ENCODE measurements at regions not wholly inside any gene's neighbourhood (a gene's known extent, or its start where the extent isn't known, plus 50 kb on each side); places are given as distances from the start of the nearest gene placed in this dataset.

DNA sequence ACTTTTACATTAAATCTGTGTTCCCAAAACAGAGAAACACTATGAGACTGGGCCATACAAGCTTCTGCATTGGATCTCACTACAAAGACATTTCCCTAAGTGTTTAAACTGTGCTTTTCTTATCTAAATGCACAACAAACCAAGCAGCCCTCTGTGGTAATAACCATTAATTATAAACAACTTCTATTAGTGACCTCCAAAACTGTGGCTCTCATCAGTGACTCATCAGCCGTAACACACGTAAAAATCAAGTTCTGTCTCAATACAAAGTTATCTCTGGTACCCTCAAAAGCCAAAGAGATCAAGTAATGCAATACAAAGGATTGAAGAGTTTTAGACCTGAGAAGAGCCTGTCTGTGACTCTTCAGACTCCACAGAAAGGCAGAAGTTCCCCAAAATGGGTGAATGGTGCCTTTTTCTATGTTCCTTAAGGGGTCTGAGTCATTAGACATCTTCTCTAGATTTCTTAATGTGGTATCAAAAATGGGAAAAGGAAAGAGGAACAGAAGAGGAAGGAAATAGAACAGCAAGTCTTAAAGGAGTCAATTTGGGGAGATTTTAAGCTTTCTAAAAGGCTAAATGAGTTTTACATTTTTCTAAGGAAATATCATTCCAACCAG, 189.8 kb upstream of the PPP1R2C start:
- Mint-ChIP-seq H3K27me3 (peaks cover 1% of the 10 kb centered on the region), H3K27ac (no peak overlapping the region), H3K36me3 (peaks cover 5% of the 10 kb centered on the region)

DNA sequence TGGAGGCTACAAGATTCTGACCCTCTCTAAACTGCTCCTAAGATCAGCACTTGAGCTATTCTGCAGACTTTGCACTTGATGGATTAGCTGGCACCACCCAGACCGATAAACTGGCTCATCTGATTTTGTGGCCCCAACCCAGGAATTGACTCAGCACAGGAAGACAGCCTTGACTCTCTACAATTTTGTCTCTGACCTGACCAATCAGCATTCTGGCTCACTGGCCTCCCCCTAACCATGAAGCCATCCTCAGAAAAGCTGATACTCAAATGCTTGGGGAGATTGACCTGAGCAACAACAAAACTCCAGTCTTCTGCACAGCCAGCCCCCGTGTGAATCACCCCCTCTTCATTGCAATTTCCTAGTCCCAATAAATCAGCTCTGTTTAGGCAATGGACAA, 195.4 kb upstream of the PPP1R2C start:
- H3K27ac Mint-ChIP-seq = no peak overlapping the region
- no peaks in the 10 kb centered on the region for H3K36me3 Mint-ChIP-seq
- peaks cover 0 to 5% (median 3%) of the 10 kb centered on the region in 3 donors for H3K9me3 Mint-ChIP-seq
- peaks cover 7% of the 10 kb centered on the region for H3K27me3 Mint-ChIP-seq
- H3K4me1 Mint-ChIP-seq = peaks cover 13 to 21% (median 20%) of the 10 kb centered on the region in 3 donors
- H3K4me3 Mint-ChIP-seq = no peak overlapping the region

More for the DNA sequence above, 189.8 kb upstream of the PPP1R2C start:
- H3K9me3 Mint-ChIP-seq = peaks cover 0 to 4% (median 1%) of the 10 kb centered on the region in 3 donors
- no peak overlapping the region for H3K4me3 Mint-ChIP-seq
- peaks cover 8 to 15% (median 9%) of the 10 kb centered on the region in 3 donors for H3K4me1 Mint-ChIP-seq

DNA sequence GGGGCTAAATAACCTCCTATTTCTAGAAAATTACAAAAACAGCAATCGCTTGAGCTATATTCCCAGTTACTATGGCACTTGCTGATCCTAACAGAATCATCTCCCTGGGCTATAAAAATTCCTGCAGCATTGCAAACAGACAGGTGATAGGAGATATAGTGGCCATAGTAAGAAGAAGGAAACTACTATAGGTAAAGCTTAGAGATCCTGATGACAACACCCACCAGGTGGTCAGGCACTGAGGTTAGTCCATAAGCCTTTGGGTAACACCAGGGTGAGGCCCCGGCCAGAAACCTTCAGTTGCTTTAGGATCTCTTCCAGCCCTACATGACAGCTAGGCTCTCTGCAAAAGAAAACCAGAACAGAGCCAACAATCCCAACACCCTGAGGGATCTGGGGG, 197.9 kb upstream of the PPP1R2C start:
- Mint-ChIP-seq H3K4me1 (peaks cover 13 to 24% (median 24%) of the 10 kb centered on the region in 3 donors), H3K4me3 (peak overlapping the region in 1 of 4 donors; percentile 33), H3K27me3 (peaks cover 7% of the 10 kb centered on the region), H3K27ac (no peak overlapping the region), H3K36me3 (no peaks in the 10 kb centered on the region), H3K9me3 (peaks cover 0 to 5% (median 2%) of the 10 kb centered on the region in 3 donors)

DNA sequence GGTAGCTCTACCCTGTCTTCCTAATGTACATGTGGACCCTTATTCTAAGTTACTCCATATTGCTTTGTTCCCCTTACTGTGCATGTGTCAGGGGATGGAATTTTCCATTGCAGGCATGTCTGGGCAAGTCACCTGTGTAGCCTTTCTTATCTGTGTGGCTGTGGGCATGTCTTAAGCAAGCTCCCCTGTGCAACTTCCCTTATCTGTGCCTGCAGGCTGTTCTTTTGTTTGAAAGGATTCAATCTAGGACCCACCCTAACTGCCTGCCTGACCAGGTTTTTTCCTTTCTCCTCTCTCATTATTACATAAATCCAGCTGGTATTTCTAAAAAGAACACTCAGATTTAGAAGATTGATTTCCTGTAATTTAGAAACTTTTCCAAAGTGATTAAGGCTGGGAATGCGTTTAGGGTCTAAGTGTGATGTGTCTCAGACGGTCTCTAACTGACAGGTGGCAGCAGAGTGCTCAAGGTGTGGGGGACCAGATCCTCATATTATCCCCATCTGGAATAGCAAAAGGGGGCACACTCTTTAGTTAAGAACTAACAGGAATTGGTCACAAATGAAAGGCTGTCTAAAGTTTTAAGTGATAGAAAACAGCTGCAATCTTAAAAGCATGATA, 198.9 kb upstream of the PPP1R2C start:
- Mint-ChIP-seq H3K9me3 (peaks cover 0 to 7% (median 2%) of the 10 kb centered on the region in 3 donors), H3K27ac (no peak overlapping the region), H3K4me1 (peaks cover 13 to 24% (median 24%) of the 10 kb centered on the region in 3 donors), H3K36me3 (peaks cover 2% of the 10 kb centered on the region), H3K4me3 (peak overlapping the region in 2 of 4 donors; percentile 19 to 77), H3K27me3 (peaks cover 7% of the 10 kb centered on the region)

DNA sequence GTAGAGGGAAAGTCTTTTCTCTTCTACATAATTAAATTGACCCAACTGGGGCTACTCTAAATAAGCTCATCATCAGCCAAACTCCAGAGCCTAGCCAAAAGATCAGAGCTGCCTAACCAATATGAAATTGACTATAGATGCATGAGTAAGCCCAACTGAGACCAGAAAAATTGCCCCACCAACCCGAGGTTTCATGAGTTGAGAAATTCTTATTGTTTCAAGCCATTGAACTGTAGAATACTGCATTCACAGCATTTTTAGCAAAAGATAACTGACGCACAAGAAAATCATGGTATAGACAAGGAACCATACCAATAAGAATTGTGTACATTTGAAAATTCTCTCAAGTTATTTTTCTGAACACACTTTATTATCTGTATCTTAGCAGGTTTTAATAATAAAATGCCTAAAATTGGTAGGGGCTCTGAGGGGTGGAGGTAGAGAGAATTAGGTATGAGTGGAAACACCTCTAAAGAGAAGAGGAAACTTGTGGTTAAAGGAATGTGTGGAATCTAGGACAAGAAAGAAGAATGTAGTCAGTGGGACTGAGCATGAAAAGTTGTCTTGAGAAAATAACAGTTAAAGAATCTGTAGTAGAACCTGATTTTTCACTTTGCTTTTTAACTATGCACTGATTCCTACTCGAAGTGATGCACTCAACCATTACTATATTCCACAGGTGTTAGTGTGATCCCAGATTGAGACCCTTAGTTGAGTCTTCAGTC, 200.9 kb upstream of the PPP1R2C start:
- H3K27ac Mint-ChIP-seq = peak overlapping the region in 1 of 3 donors; percentile 25
- H3K4me1 Mint-ChIP-seq = peaks cover 13 to 24% (median 22%) of the 10 kb centered on the region in 3 donors
- peaks cover 0 to 7% (median 2%) of the 10 kb centered on the region in 3 donors for H3K9me3 Mint-ChIP-seq
- peaks cover 2% of the 10 kb centered on the region for H3K36me3 Mint-ChIP-seq
- no peak overlapping the region for H3K4me3 Mint-ChIP-seq
- H3K27me3 Mint-ChIP-seq = peaks cover 5% of the 10 kb centered on the region

DNA sequence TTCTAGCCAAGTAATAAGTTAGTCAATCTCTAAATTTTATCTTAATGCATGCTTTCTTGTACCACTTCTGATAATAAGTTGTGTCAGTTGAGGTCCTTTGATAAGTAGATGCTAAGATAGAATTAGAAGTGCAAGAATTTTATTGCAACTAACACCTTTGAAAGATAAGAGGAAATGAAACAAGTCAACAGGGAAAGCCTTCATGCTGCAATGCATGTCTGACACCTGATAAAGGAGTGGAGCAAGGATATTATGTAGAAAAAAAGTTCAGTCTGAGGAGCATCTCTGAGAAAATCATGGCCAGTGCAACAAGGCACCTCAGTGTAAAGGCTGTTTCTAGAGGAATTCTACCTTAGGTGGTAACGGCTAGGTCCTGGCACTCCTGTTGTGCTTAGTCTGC, 210.7 kb upstream of the PPP1R2C start:
- Mint-ChIP-seq H3K4me3 (peak overlapping the region in 2 of 4 donors; percentile 1 to 31), H3K36me3 (no peaks in the 10 kb centered on the region), H3K27me3 (no peaks in the 10 kb centered on the region), H3K4me1 (peaks cover 19 to 33% (median 31%) of the 10 kb centered on the region in 3 donors), H3K27ac (peak overlapping the region; percentile 2 to 20 (median 5)), H3K9me3 (peaks cover 0 to 3% (median 0%) of the 10 kb centered on the region in 3 donors)

DNA sequence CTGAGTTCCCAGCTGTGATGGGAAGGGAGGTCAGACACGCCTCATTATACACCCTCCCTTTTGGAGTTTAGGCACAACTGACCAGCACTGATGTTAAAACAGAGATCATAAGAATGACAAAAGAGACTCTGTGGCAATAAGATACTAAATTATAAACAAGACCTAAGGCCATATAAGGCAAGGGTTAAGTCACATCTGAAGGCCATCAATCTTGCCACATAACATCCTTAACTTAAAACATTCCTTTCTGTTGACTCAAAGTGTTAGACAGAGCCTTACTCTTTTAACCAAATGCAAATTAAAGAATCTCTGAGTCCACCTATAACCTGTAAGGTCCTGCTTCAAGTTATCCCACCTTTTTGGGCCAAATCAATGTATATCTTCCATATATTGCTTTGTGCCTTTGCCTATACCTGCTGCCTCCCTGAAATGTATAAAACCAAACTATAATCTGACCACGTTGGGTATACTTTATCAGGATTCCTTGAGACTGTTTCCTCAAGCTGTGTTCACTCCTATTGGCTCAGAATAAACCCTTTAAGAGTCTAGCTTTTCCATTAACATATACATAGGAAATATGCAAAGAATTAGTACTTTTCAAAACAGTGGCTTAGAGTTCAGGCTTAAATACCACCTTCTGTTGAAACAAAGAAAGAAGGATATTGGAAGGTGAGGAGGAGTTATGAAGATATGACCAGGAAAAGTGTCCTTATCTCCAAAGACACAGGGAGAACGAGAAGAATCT, 214.4 kb upstream of the PPP1R2C start:
- peaks cover 0 to 3% (median 0%) of the 10 kb centered on the region in 3 donors for H3K9me3 Mint-ChIP-seq
- no peak overlapping the region for H3K4me3 Mint-ChIP-seq
- H3K27me3 Mint-ChIP-seq = no peaks in the 10 kb centered on the region
- no peaks in the 10 kb centered on the region for H3K36me3 Mint-ChIP-seq
- peak overlapping the region in 1 of 3 donors; percentile 65 for H3K27ac Mint-ChIP-seq
- peaks cover 32 to 52% (median 50%) of the 10 kb centered on the region in 3 donors for H3K4me1 Mint-ChIP-seq

DNA sequence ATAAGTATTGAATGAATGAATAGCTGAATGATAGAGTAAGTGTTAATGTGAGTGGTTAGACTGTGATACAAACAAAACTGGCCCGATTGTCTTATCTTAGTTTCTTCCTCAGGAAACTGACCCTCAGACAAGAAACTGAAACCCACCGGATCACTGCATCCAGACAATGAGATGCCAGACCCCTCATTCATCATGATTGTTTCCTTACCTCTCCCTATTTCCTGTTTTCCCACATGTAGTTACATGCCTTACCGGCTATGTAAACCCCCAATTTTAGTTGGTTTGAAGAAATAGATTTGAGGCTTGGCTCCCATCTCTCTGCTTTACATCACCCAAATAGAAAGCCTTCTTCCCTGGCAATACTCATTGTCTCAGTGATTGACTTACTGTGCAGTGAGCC, 218.9 kb upstream of the PPP1R2C start:
- Mint-ChIP-seq H3K27ac (no peak overlapping the region), H3K9me3 (peaks cover 0 to 2% (median 0%) of the 10 kb centered on the region in 3 donors), H3K4me3 (peak overlapping the region in 2 of 4 donors; percentile 5 to 18), H3K4me1 (peaks cover 15 to 38% (median 28%) of the 10 kb centered on the region in 3 donors), H3K27me3 (no peaks in the 10 kb centered on the region), H3K36me3 (peaks cover 1% of the 10 kb centered on the region)

DNA sequence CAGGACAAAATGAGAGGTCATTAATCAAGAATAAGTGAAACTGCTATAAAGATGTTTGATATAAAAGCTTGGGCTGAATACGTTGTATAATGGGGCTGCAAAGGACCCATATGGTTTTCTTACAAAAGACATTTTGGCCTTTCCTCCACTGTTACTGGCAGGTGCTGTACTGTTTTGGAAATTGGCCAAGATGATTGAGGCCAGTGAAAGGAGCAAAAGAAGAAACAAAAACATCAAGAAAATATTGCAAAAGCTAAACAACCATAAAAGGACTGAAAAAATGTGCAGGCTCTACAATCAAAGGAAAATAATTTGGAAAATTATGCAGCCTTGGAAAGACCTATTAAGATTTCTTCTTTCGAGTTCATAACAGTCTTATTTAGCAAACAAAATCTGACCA, 222.2 kb upstream of the PPP1R2C start:
- no peak overlapping the region for H3K4me3 Mint-ChIP-seq
- no peaks in the 10 kb centered on the region for H3K27me3 Mint-ChIP-seq
- H3K27ac Mint-ChIP-seq = no peak overlapping the region
- peaks cover 17 to 42% (median 22%) of the 10 kb centered on the region in 3 donors for H3K4me1 Mint-ChIP-seq
- peaks cover 0 to 2% (median 0%) of the 10 kb centered on the region in 3 donors for H3K9me3 Mint-ChIP-seq
- peaks cover 1% of the 10 kb centered on the region for H3K36me3 Mint-ChIP-seq

DNA sequence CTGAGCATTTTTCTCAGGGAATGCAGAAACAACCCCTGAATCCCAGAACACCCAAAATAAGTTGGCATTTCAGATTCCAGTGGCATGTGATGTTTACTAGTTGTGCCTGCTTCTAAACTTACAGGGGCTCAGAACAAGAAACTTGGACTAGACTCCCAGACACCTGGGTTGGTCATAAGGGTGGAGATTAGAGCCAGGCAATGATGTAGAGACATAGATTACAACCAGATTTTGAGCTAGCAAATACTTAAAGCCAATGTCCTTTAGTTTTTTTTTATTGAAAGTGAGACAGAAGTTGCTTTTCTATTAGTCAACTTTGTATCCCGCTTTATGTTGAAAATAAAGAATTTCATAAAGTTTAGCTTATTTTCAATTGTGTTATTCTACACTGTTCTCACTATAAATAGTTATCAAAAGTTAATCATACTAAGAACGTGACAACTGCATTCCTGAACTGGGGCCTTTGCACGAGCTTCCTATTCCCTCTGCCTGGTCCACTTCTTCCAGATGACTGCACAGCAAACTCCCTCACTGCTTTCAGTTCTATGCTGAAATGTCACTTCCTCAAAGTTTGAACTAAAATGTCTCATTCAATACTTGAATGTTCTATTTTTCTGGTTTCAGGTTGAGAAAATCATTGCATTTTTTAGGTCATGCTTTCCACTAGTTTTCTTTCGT, 224.7 kb upstream of the PPP1R2C start:
- peaks cover 9 to 32% (median 11%) of the 10 kb centered on the region in 3 donors for H3K4me1 Mint-ChIP-seq
- peak overlapping the region in 2 of 3 donors; percentile 28 to 64 for H3K27ac Mint-ChIP-seq
- no peaks in the 10 kb centered on the region for H3K27me3 Mint-ChIP-seq
- peaks cover 0 to 2% (median 0%) of the 10 kb centered on the region in 3 donors for H3K9me3 Mint-ChIP-seq
- peaks cover 1% of the 10 kb centered on the region for H3K36me3 Mint-ChIP-seq
- peak overlapping the region in 2 of 4 donors; percentile 2 to 81 for H3K4me3 Mint-ChIP-seq

DNA sequence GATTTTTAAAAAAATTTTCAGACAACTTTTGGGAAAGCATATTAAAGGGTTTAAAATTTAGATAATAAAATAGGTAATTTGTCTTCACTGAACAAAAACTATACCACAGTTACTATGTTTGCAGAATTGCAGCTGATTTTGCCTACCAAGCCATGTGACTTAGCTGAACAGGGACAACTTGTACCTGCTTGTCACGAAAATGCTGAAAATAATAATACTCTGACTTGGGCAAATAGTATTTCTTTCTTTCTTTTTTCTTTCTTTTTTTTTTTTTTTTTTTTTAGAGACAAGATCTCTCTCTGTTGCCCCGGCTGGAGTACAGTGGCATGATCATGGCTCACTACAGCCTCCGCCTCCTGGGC, 225.2 kb upstream of the PPP1R2C start:
- Mint-ChIP-seq H3K4me1 (peaks cover 9 to 32% (median 11%) of the 10 kb centered on the region in 3 donors), H3K27ac (peak overlapping the region in 1 of 3 donors; percentile 50), H3K36me3 (peaks cover 1% of the 10 kb centered on the region), H3K27me3 (no peaks in the 10 kb centered on the region), H3K9me3 (peaks cover 0 to 2% (median 0%) of the 10 kb centered on the region in 3 donors), H3K4me3 (peak overlapping the region in 2 of 4 donors; percentile 2 to 65)

DNA sequence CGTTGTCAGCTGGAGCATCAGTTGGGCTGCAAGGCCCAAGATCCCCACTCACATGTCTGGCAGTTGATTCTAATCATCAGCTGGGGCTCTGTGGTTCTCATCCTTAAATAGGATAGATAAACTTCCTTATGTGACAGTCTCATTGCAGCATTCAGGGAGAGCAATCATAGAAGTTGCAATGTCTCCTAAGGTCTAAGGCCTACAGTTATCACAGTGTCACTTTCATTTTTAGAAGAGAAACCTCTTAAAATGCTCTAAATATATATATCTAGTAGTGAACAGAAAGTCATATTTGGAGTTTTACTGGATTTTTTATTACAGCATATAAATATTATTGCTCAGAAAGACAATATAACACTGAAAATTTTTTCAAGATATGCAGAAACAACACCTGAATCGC, 226.0 kb upstream of the PPP1R2C start:
- H3K27ac Mint-ChIP-seq = peak overlapping the region in 2 of 3 donors; percentile 50 to 67
- peaks cover 14 to 36% (median 16%) of the 10 kb centered on the region in 3 donors for H3K4me1 Mint-ChIP-seq
- H3K27me3 Mint-ChIP-seq = no peaks in the 10 kb centered on the region
- peaks cover 3% of the 10 kb centered on the region for H3K36me3 Mint-ChIP-seq
- H3K9me3 Mint-ChIP-seq = no peaks in the 10 kb centered on the region
- peak overlapping the region in 3 of 4 donors; percentile 34 to 65 (median 51) for H3K4me3 Mint-ChIP-seq

DNA sequence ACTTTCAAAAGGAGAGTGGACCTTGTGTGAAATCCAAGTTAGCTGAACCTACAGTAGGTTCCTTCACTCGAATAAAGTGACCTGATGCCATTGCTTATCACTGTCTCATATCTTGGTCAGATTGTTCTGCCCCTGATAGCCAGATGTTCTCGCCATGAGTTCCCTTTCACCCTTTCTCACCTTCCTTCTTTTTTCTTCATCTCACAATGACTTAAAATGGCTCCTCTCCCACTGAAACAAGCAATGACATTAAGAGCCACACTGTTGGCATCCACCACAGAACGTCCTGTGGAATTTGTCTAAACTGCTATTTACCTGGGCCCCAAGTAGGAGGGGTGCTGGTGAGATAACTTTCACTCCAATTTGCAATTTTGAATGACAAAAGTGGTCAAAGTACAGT, 227.6 kb upstream of the PPP1R2C start:
- peaks cover 14 to 34% (median 24%) of the 10 kb centered on the region in 3 donors for H3K4me1 Mint-ChIP-seq
- no peak overlapping the region for H3K27ac Mint-ChIP-seq

DNA sequence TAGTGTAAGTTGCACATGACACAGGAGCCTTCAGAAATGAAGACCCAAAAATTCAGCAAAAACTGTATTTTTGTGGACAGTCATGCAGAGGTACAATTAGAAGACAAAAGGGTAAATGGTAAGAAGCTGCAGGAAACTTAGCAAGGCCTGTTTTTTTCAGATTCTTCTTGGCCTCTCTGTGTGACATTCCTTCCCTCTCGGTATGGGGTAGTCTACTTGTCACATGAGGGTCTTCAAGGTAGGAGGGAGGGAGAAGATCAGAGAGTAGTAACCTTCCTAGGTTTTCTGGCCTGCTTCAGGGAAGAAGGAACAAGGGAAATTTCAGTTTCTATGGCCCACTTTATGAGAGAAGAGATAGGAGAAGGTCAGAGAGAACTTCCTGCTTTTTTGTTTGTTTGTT, 230.4 kb upstream of the PPP1R2C start:
- Mint-ChIP-seq H3K27ac (no peak overlapping the region), H3K36me3 (peaks cover 2% of the 10 kb centered on the region), H3K27me3 (no peaks in the 10 kb centered on the region), H3K4me1 (peaks cover 11 to 27% (median 18%) of the 10 kb centered on the region in 3 donors), H3K9me3 (no peaks in the 10 kb centered on the region), H3K4me3 (no peak overlapping the region)

More for the DNA sequence above, 227.6 kb upstream of the PPP1R2C start:
- Mint-ChIP-seq H3K4me3 (no peak overlapping the region), H3K27me3 (no peaks in the 10 kb centered on the region), H3K9me3 (no peaks in the 10 kb centered on the region), H3K36me3 (peaks cover 3% of the 10 kb centered on the region)

Measured in IgD-negative memory B cell (primary cell).